ENCODE measurements at regions not wholly inside any gene's neighbourhood (a gene's known extent, or its start where the extent isn't known, plus 50 kb on each side); places are given as distances from the start of the nearest gene placed in this dataset.
A peak's percentile ranks its signal among the peaks of the same experiment; 100 is the strongest.

DNA sequence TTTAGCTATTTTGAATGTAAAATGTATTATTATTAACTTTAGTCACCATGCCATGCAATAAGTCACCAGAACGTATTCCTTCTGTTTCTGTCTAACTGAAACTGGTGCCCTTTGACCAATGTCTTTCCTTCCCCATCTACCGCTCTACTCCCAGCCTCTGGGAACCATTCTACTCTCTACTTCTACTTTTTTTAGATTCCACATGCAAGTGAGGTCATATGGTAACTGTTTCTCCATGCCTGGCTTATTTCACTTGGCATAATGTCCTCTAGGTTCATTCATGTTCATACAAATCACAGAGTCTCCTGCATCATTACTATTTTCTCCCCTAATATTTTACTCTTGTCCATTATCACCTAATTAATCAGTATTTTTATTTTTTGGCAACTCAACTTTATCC lies 160.1 kb downstream of the TMX1 start:
- H3K4me3 ChIP-seq (replicated peaks in 1 of 4; ENCODE audit: control extremely low read depth in 1 of 4, insufficient read depth in 1 of 4, low read depth in 3 of 4, low read length in 4 of 4): no peak overlapping the region
- H3K4me1 ChIP-seq (ENCODE audit: control insufficient read depth, extremely low read depth, insufficient read depth, low read length): peaks cover 22% of the 10 kb centered on the region
- H4K20me1 ChIP-seq (ENCODE audit: control insufficient read depth, extremely low read depth, insufficient read depth, low read length): no peaks in the 10 kb centered on the region
- H3K9me3 ChIP-seq (ENCODE audit: control insufficient read depth, insufficient read depth, low read depth, low read length): no peaks in the 10 kb centered on the region
- no peaks in the 10 kb centered on the region for H3K36me3 ChIP-seq (ENCODE audit: control insufficient read depth, insufficient read depth, low read length)
- H3K79me2 ChIP-seq (ENCODE audit: control insufficient read depth, insufficient read depth, low read length): no peaks in the 10 kb centered on the region
- H3K4me2 ChIP-seq (ENCODE audit: extremely low read depth, insufficient read depth, low read length): no peak overlapping the region
- H3K9ac ChIP-seq (ENCODE audit: insufficient read depth, low read length): no peak overlapping the region
- H2AFZ ChIP-seq (ENCODE audit: low read length): no peak overlapping the region
- no peak overlapping the region for H3K27ac ChIP-seq (ENCODE audit: insufficient read depth, low read length)
- H3K27me3 ChIP-seq (ENCODE audit: control insufficient read depth, insufficient read depth, low read length): no peaks in the 10 kb centered on the region
- no peak for TF ChIP-seq EZH2 (IDR thresholded peaks at IDR 0.05; ENCODE audit: low read length, missing control alignments)
- TF ChIP-seq, protein P1, sequence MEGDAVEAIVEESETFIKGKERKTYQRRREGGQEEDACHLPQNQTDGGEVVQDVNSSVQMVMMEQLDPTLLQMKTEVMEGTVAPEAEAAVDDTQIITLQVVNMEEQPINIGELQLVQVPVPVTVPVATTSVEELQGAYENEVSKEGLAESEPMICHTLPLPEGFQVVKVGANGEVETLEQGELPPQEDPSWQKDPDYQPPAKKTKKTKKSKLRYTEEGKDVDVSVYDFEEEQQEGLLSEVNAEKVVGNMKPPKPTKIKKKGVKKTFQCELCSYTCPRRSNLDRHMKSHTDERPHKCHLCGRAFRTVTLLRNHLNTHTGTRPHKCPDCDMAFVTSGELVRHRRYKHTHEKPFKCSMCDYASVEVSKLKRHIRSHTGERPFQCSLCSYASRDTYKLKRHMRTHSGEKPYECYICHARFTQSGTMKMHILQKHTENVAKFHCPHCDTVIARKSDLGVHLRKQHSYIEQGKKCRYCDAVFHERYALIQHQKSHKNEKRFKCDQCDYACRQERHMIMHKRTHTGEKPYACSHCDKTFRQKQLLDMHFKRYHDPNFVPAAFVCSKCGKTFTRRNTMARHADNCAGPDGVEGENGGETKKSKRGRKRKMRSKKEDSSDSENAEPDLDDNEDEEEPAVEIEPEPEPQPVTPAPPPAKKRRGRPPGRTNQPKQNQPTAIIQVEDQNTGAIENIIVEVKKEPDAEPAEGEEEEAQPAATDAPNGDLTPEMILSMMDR (conservative IDR thresholded peaks at IDR 0.05 in 1 of 2, IDR thresholded peaks at IDR 0.05 in 1 of 2; ENCODE audit: low read depth in 1 of 2, low read length in 2 of 2): no peak
- DNase-seq (ENCODE audit: low read depth in 2 of 2): peak in 1 of 2 donors; percentile 28

DNA sequence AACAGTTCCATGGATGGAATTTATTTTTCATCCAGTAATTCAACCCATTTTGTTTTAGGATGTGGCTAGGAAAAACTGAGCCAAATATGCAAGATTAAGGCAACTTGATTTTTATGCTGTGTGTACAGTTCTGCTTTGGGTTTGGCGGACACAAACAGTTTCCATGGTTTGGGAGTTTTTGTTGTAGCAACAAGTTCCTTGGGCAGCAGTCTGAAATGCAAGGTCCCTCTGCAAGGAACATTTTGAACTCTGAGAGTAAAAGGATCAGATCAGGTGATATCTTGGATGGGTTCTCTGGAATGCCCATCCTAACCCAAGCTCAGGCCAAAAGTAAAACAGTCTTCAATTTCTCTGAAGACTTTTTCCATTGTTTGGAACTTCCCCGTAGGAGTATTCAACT lies 161.2 kb downstream of the TMX1 start:
- no peaks in the 10 kb centered on the region for H3K9me3 ChIP-seq (ENCODE audit: control insufficient read depth, insufficient read depth, low read depth, low read length)
- H4K20me1 ChIP-seq (ENCODE audit: control insufficient read depth, extremely low read depth, insufficient read depth, low read length): no peaks in the 10 kb centered on the region
- no peaks in the 10 kb centered on the region for H3K79me2 ChIP-seq (ENCODE audit: control insufficient read depth, insufficient read depth, low read length)
- H3K4me3 ChIP-seq (replicated peaks in 1 of 4; ENCODE audit: control extremely low read depth in 1 of 4, insufficient read depth in 1 of 4, low read depth in 3 of 4, low read length in 4 of 4): no peak overlapping the region
- H3K27me3 ChIP-seq (ENCODE audit: control insufficient read depth, insufficient read depth, low read length): no peaks in the 10 kb centered on the region
- H3K27ac ChIP-seq (ENCODE audit: insufficient read depth, low read length): no peak overlapping the region
- no peak overlapping the region for H3K4me2 ChIP-seq (ENCODE audit: extremely low read depth, insufficient read depth, low read length)
- H3K36me3 ChIP-seq (ENCODE audit: control insufficient read depth, insufficient read depth, low read length): no peaks in the 10 kb centered on the region
- H2AFZ ChIP-seq (ENCODE audit: low read length): no peak overlapping the region
- TF ChIP-seq, protein P1 (conservative IDR thresholded peaks at IDR 0.05 in 1 of 2, IDR thresholded peaks at IDR 0.05 in 1 of 2; ENCODE audit: low read depth in 1 of 2, low read length in 2 of 2): no peak
- TF ChIP-seq EZH2 (IDR thresholded peaks at IDR 0.05; ENCODE audit: low read length, missing control alignments): no peak
- H3K4me1 ChIP-seq (ENCODE audit: control insufficient read depth, extremely low read depth, insufficient read depth, low read length): peaks cover 16% of the 10 kb centered on the region
- DNase-seq (ENCODE audit: low read depth in 2 of 2): peak in 1 of 2 donors; percentile 20
- H3K9ac ChIP-seq (ENCODE audit: insufficient read depth, low read length): no peak overlapping the region

DNA sequence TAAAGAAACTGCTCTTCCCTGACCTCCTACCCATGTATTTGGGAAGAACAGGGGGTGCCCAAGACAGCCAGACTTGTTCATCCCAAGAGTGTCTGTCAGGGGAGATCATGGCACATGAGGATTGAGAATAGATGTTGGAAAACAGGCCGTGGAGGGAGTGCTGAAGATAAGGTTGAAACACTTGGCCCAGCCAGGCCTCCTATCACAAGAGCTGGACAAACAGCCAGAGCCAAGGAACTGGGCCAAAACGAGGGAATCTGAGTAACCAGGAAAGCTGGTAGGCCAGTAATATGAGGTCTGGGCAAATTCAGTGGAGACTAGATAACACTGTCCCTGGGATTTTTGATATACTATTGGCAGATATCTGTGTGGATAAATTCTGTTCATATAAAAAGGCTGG lies 161.7 kb downstream of the TMX1 start:
- H3K9me3 ChIP-seq (ENCODE audit: control insufficient read depth, insufficient read depth, low read depth, low read length): no peaks in the 10 kb centered on the region
- no peak for TF ChIP-seq EZH2 (IDR thresholded peaks at IDR 0.05; ENCODE audit: low read length, missing control alignments)
- TF ChIP-seq, protein P1 (conservative IDR thresholded peaks at IDR 0.05 in 1 of 2, IDR thresholded peaks at IDR 0.05 in 1 of 2; ENCODE audit: low read depth in 1 of 2, low read length in 2 of 2): no peak
- H3K9ac ChIP-seq (ENCODE audit: insufficient read depth, low read length): no peak overlapping the region
- no peaks in the 10 kb centered on the region for H3K79me2 ChIP-seq (ENCODE audit: control insufficient read depth, insufficient read depth, low read length)
- no peaks in the 10 kb centered on the region for H3K27me3 ChIP-seq (ENCODE audit: control insufficient read depth, insufficient read depth, low read length)
- H3K4me1 ChIP-seq (ENCODE audit: control insufficient read depth, extremely low read depth, insufficient read depth, low read length): peaks cover 15% of the 10 kb centered on the region
- no peak for DNase-seq (ENCODE audit: low read depth in 2 of 2)
- no peak overlapping the region for H2AFZ ChIP-seq (ENCODE audit: low read length)
- no peaks in the 10 kb centered on the region for H4K20me1 ChIP-seq (ENCODE audit: control insufficient read depth, extremely low read depth, insufficient read depth, low read length)
- no peak overlapping the region for H3K4me2 ChIP-seq (ENCODE audit: extremely low read depth, insufficient read depth, low read length)
- no peak overlapping the region for H3K4me3 ChIP-seq (replicated peaks in 1 of 4; ENCODE audit: control extremely low read depth in 1 of 4, insufficient read depth in 1 of 4, low read depth in 3 of 4, low read length in 4 of 4)
- H3K36me3 ChIP-seq (ENCODE audit: control insufficient read depth, insufficient read depth, low read length): no peaks in the 10 kb centered on the region
- H3K27ac ChIP-seq (ENCODE audit: insufficient read depth, low read length): no peak overlapping the region

Measured in fibroblast of lung (primary cell).